Midbrain (tissue), 1 donor: ENCODE measurements at regions not wholly inside any gene's neighbourhood (a gene's known extent, or its start where the extent isn't known, plus 50 kb on each side); places are given as distances from the start of the nearest gene placed in this dataset.
A peak's percentile ranks its signal among the peaks of the same experiment; 100 is the strongest.

ENCODE experiments used
- DNase-seq: peaks from one replicate; lab custom pipeline; 2025; lab: John Stamatoyannopoulos, UW

DNA sequence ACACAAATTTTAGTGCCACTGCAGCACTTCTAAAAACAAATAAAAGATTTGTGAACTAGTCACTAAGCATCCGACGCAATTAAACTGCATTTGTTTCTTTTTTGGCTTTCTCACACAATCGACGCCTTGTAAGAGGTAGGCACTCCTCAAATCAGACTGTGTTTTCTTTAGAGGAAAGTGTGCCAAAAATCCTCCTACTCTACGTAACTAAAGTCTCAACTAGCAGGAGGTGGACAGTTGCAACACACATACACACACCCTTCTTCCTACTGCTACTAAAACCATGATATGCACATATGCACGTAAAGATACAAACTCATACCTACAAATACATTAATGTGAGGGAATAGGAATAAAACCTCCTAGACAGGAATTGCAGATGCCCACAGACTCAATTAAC lies 844.7 kb upstream of the SOX9 start:
- no peak for DNase-seq

DNA sequence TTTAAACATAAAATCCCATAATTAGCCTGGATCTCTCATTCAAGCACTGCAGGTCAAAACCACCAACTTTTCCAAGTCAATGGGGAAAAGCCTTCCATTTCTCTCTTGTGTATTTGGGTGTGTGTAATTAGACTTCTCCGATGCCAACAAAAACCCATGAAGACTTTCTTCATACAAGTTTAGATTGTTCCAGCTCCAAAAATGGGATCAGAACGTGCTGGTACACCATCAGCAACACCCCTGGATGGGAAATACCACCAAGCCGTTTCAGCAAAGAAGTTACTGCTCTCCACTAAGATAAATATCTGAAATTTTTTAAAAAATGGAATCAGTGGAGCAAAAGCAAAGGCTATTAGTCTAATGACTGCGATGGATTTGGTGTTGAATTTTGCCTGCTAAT lies 837.3 kb upstream of the SOX9 start:
- no peak for DNase-seq

DNA sequence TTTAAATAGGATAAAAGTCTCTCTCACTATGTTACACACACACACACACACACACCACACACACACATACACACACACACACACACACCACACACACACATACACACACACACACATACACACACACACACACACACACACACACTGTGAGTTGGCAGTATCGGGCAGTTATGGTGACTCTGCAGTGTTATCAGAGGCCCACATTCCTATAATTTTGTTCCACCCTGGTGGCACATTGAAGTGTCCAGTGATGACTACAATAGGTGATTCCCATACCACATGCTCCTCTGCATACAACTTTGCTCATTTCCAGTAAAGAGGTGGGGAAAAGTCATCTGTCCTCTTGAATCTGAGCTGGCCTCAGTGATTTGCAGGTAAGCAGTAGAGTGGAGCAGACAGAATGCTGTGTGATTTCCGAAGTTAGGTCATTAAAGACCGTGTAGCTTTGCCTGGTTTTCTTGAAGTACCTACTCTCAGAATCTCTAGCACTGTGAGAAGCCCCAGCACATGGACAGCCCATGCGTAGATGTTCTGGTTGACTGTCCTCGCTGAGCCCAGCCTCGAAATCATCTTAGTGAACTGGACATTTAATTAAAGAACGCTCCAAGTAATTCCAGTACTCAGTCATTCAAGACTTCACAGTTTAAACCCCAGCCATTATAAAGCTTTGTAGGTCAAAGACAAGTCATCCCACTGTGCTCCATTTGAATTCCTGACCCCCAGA lies 836.6 kb upstream of the SOX9 start:
- DNase-seq: no peak

DNA sequence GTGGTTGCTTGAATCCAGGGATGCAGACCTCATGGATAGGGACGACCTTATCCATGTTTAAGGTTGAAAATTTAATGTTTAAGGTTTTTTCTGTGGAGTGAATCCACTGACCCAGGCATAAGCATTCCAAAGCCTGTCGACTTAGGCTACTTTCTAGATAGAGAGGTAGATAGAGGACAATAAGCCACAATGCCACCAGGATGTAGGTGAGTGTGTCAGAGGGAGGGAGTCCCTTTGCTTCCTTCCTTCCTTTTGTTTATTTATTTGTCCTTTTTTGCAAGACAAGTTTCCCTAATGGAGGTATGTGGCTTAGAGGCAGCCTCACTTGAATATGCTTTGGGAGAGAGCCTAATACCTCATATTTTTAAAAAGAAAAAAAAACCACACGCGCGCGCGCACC lies 834.2 kb upstream of the SOX9 start:
- no peak for DNase-seq

DNA sequence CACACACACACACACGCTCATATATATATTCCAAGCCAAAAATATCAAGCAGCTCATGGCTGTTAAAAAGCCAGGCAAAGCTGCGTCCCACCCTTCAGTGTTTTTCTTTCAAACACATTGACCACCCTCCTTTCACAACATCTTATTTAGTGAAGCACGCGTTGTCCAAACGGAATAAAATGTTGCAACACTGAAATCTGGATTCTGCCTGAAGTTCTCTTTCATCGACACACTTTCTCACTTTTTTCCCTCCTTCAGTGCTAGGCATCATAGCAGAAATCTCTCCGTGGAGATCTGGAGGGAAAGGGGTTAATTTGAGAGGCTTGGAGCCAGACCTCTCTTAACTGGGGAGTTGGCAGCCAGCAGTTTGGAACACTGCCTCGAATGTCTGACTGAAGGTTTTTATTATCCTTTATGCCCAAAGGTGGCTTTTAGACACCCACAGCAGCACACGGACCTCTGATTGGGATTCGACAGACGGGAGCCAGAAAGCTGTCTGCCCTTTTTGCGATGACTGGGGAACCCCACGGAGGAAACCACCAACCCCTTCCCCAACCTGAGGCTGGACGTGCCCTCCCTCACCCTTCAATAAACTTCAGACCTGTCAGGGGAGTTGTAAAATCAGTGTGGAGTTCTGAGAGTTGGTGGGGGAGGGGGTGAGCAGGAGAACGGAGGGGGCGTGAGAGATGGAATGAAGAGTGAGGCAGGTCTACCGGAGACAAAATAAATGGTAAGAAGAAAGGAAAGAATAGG lies 833.6 kb upstream of the SOX9 start:
- DNase-seq: peak; percentile 0

DNA sequence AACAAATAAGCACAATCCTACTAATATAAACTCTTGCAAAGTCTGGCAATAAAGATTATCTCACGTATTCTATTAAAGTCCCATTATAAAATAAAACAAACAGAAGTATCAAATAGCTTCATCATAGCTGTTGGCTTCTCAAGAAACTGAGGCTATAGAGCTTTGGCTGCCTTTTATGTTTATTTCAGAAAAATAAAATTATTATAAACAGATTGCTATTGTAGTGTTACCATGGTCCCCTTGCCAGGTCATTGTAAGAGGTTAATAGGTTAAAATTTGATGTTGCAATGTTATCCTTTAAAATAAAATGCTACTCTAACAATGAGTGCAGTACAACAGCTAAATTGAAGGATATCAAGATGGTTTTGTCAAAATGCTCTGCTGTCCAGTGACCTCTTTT lies 828.8 kb upstream of the SOX9 start:
- DNase-seq: no peak

DNA sequence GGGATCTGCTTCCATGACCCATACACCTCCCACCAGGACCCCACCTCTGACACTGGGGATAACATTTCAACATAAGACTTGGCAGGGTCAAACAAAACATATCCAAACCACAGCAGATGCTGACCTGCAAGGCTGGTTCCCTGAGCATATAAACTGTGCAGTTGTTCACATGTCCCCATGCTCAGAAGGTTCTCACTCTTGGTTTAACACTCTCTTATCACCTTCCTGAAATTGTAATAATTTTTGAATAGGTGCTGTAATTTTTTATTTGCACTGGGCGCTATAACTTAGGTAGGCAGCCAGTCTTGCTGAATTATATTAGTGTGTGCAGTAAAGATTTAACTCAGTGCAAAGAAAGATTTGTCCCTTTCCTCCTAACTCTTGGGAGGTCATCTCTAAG lies 824.8 kb upstream of the SOX9 start:
- no peak for DNase-seq

DNA sequence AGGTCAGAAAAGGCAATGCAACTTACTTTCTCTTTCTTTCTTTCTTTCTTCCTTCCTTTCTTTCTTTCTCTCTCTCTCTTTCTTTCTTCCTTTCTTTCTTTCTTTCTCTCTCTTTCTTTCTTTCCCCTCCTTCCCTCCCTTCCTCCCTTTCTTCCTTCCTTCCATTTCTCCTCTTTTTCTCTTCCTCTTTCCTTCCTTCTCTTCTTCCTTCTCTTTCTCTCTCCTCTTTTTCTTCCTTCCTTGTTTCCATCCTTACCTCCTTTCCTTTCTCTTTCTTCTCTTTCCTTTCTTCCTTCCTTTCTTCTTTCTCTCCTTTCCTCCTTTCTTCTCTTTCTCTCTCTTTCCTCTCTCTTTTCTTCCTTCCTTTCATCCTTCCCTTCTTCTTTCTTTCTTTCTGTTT lies 819.8 kb upstream of the SOX9 start:
- DNase-seq: no peak

DNA sequence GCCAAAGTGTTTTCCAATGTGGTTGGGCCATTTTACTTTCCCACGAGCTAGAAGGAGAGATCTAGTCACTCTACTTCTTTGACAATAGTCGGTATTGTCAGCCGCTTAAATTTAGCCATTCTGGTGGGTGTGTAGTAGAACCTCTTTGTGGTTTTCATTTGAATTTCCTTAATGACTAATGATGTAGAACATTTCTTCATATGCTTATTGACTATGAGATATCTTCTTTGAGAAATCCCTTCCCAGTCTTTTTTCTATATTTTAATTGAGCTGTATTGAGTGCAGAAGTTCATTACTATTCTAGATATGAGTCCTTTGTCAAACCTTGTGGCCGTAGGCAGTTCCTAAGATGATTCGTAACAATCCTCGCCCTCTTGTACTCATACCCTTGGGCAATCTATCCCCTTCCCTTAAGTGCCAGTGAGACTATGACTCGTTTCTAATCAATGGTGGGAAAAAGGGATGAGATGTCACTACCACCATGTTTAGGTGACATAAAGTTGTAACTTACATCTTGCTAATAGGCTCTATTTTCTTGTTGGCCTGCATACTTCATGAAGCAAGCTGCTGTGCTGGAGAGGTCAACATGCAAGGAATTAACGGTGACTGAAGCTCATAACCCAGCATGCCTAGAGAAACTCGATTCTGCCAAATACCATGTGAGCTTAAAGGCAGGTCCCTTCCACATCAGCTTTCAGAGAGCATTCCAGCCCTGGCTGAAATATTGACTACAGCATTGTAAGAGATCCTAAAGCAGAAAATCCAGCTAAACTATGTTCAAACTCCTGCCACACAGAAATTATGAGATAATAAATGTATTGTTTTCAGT lies 817.9 kb upstream of the SOX9 start:
- DNase-seq: no peak

DNA sequence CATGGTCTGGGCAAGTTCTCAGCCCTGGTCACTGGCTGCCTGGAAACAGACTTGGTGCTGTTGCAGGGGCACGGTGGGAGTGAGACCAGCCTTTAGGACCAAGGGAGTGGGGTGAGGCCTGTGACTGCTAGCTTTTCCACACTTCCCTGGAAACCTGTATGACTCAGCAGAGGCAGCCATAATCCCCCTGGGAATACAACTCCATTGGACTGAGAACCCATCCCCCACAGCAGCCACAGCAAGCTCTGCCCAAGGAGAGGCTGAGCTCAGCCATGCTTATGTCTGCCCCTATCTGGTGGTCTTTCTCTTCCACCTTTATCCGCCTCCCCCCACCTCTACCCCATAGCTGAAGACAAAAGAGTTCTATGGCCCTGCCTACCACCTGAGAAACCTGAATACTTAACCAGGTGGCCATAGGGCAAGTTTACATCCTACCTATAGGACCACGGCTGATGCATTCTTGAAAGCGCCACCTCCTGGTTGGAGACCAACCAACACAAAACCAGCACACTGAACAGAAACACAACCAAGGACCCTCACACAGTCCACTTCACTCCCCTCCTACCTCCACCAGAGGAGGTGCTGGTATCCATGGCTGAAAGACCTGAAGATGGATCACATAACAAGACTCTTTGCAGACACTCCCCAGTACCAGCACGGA lies 816.2 kb upstream of the SOX9 start:
- DNase-seq: no peak

DNA sequence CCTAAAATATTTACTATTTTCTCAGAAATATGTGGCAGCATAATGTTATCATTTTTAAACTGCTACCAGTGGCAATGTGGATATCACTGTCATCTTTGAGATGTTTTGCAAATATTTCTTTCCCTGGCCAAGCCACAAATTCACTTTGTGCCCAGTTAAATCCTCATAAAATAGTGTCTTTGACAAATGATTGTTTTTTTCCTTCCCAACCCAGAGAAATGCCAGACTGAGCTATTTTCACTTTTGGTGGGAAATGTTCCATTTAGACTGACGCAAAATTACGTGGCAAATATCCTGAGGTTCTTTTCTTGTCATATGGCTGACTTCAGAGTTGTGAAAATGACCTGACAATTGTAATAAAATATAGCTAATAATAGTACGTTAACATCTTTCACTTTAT lies 807.0 kb upstream of the SOX9 start:
- no peak for DNase-seq

DNA sequence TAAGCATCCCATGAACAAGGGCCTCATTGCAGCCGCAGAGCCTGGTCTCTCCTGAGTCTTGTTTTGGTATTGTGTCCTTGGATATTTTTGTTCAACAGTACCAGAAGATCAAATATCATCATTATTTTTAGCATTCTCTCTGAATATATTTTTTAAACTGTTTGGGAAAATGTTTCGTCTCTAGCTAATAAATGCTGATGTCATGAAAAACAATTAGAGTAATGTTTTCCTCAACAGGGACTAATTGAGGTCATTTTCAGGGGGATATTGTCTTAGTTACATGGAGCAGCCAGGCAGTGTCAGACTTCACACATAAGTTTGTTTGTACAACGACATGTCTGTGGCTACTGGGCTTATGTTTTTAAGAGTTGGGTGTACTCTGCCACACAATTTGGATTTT lies 805.3 kb upstream of the SOX9 start:
- DNase-seq: peak; percentile 24

DNA sequence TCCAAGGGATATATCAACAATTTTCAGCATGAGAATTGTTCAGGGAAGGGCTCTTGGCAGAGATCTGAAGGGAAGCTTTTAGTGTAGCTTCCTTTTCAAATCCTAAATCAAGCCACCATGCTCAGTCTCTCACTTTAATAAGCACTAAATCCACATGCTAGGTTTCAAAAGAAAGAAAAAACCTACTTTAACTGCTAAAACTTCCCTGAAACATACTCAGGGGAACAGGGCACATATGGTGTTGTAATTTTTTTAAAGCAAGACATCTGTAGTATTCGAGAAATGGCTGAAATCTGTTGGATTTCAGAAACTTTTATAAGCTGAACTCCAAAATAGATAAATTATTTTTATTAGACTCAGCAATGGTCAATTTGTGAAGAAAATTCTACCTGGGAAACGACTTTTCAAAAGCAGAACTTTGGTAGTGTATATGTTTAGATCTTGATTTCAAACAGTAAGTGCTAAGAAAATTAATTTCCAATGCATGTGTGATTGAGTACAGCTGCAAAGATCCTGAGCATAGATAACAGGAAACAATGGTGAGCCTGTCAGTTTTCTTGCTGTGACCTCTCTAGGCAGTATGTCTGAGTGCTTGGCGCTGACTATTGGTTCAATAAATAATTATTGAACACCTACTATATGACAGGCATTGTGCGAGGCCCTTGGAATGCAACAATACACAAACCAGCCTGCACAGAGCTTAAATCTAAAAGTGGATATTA lies 804.5 kb upstream of the SOX9 start:
- no peak for DNase-seq

DNA sequence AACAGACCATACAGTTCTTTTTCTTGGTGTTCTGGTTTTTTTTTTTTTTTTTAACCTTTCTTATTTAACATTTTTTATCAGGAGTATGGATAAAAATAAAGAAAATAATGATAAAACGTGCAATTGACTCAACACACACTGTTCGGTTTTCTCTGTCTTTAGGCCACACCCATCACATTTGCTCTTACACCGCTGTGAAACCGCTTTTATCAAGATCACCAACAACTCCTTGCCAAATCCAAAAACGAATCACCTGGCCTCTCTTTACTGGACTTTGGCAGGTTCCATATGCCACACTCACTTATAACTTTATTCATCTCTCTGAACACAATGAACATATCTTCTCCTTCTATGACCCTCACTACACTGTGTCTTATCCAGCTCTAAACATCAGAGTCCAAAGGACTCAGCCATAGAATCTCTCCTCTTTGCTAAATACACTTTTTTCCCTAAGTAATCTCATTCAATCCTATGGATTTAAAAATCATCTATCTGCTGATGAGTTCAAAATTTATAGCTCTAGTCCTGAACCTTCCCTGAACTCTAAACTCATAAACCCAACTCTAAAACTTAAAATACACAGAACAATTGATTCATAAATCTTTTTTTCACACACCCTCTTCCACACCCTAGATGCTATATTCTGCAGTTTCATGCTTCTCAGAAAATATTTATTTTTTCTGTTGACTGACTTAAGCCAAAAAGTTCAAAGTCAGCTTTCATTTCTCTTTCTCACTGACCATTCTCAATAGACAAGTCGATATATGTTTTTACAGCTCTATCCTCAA lies 800.6 kb upstream of the SOX9 start:
- DNase-seq: no peak

DNA sequence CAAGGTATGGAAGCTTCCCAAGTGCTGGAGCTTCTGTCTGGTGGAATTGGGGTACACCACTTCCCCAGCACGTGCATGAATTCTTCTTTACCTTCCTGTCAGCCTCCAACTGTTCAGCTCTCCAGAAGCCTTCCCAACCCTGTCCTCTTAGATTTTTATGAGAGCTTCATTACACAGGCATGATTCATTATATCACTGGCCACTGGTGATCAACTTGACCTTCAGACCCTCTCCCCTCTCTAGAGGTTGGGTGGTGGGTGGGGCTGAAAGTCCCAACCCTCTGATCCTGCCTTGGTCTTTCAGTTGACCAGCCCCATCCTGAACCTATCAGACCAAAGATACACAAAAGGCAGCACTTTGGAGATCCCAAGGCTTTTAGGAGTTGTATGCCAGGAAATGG lies 795.7 kb upstream of the SOX9 start:
- no peak for DNase-seq

DNA sequence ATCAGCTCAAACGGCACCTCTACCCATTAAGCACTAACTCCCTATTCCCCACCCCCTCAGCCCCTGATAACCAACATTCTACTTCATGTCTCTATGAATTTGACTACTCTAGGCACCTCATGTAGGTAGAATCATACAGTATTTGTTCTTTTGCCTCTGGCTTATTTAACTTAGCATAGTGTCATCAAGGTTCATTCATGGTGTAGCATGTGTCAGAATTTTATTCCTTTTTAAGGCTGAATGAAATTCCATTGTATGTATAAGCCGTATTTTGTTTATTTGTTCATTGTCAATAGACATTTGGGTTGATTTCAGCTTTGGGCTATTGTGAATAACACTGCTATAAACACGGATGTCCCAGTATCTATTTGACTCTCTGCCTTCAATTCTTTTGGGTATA lies 794.9 kb upstream of the SOX9 start:
- DNase-seq: no peak

DNA sequence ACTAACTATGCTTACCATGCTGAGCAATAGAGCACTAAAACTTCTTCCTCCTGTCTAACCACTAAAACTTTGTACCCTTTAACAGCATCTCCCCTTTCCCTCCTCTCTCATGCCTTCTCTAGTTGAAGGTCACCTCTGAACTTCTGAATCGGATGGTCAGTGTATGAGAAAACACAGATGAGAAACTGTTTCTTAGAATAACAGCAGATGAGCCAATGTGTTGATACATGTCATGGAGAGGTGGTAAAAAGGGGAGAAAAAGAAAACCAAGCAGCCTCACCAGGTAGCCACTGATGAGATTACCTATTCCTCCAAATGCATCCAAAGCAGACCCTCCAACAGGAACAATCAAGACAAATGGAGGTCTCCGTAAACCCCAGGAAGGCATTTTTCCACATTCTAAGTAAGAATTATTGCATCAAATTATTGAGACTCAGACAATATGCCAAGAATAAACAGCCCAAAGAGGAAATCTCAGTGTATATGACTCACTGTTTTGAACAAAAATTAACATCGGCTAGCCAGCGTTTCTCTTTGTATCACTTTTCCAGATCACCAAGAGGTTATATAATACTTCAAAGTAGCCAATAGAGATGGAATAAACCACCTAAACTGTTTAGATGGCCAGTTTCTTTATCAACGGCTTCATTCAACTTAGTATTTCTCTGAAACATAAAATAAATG lies 793.3 kb upstream of the SOX9 start:
- DNase-seq: no peak

DNA sequence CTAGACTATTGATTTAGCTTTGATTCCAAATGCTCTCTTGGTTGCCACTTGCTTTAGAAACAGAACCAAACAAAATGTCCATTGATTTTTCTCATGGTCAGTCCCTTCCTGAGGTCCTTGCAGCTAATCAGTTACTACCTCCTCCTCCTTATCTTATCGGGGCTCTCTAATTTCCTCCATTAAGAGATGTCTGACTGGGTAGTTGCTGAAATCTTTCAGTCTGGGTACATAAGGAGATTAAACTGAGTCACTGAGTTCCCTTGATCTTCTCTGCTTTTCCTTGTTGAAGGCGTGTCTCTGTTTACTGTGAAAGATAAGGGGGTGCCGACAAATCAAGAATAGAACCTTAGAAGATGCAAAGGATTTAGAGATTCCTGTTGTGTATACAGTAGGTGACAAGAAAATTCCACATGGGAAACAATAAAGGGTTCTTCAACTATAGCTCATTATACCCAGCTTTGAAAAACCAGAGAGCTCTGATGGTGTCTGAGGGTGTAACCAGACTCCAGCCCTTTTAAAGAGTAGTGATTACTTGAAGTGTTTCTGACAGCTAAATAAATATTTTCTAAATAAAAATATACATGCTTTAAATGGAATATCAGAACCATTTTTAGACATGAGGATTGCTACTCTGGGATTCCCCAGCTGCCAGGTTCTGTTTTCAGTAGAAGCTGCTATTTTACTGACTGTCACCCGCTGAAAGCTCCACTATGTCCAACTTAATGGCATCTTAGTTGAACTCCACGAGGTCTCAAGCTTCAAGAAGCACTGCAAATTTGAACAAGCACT lies 791.3 kb upstream of the SOX9 start:
- no peak for DNase-seq

DNA sequence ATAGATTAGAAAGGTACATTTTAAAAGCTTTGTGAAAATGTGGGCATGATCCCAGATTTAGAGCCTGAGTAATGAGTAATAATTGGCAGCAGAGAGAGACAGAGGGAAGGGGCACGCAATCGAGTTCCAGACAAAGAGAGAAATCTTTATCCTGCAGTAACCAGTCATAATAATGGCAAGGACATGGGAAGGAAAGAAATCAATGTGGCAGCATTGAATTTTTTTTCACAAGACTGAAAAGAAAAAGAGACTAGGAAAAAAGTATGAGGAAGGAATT lies 790.8 kb upstream of the SOX9 start:
- no peak for DNase-seq
